Activated CD4-positive, alpha-beta T cell treated with anti-CD3 and anti-CD28 coated beads, Interleukin-2, amount 50 U/mL, for 1 hour (primary cell): ENCODE measurements at regions not wholly inside any gene's neighbourhood (a gene's known extent, or its start where the extent isn't known, plus 50 kb on each side); places are given as distances from the start of the nearest gene placed in this dataset.
"Not testable (repeated sequence)": the region's sequence is repeated elsewhere in the genome, so short reads cannot be mapped to it uniquely, and the experiment has no call there.

Experiments
- DNase-seq: peaks from one replicate; pipeline ENCODE4 v3.0.0-alpha.2; 2020

GRCh38 chr6:84862843-84863242 is 98.4 kb upstream of the TBX18 start:
- DNase-seq: no peak

- DNase-seq: no peak
These were observed 96.5 kb upstream of the TBX18 start for GRCh38 chr6:84860920-84861319.

- no peak for DNase-seq
These were observed 96.1 kb upstream of the TBX18 start for GRCh38 chr6:84860509-84860908.

- DNase-seq: no peak
These were observed 90.5 kb upstream of the TBX18 start for GRCh38 chr6:84854811-84855400.

- no peak for DNase-seq
These were observed 89.5 kb upstream of the TBX18 start for GRCh38 chr6:84853901-84854300.

GRCh38 chr6:84848960-84849359 is 84.6 kb upstream of the TBX18 start:
- no peak for DNase-seq

- DNase-seq: no peak
These were observed 83.2 kb upstream of the TBX18 start for GRCh38 chr6:84847390-84848160.

GRCh38 chr6:84842525-84843166 is 78.2 kb upstream of the TBX18 start:
- no peak for DNase-seq

GRCh38 chr6:84837068-84837866 is 72.9 kb upstream of the TBX18 start:
- not testable (repeated sequence) for DNase-seq

GRCh38 chr6:84836366-84836765 is 72.0 kb upstream of the TBX18 start:
- no peak for DNase-seq

- no peak for DNase-seq
These were observed 70.9 kb upstream of the TBX18 start for GRCh38 chr6:84835340-84835739.

- not testable (repeated sequence) for DNase-seq
These were observed 67.5 kb upstream of the TBX18 start for GRCh38 chr6:84831924-84832323.

- DNase-seq: no peak
These were observed 61.1 kb upstream of the TBX18 start for GRCh38 chr6:84825461-84825860.

- not testable (repeated sequence) for DNase-seq
These were observed 56.9 kb upstream of the TBX18 start for GRCh38 chr6:84821314-84821713.

- DNase-seq: no peak
These were observed 52.3 kb upstream of the TBX18 start for GRCh38 chr6:84816741-84817140.

- no peak for DNase-seq
These were observed 51.7 kb upstream of the TBX18 start for GRCh38 chr6:84815896-84816735.
